PC-3 (cell line): ENCODE measurements at regions not wholly inside any gene's neighbourhood (a gene's known extent, or its start where the extent isn't known, plus 50 kb on each side); places are given as distances from the start of the nearest gene placed in this dataset.

Experiments used
- ATAC-seq: fragments of 200-7000 bp; cut with Tn5 transposase; 2 replicates; pipeline ENCODE4 v1.9.1; 2020; ENCODE audit warnings: mild to moderate bottlenecking, moderate library complexity
- BruUV-seq: library from RNA; stranded (reverse); fragments of 400-500 nt; replicated peaks from 2 replicates; lab custom pipeline; 2021; lab: Mats Ljungman, UMichigan
- CTCF ChIA-PET: fragments of 300-600 bp; sonication (Branson Sonifier 250); formaldehyde crosslinking; loops from one replicate; lab custom pipeline; 2022; ENCODE audit warnings: antibody characterized with exemption; lab: Charles Lee
- POLR2A ChIA-PET: fragments of 300-600 bp; sonication (Branson Sonifier 250); formaldehyde crosslinking; loops from one replicate; lab custom pipeline; 2022; ENCODE audit warnings: antibody characterized with exemption; ENCODE audit not compliant: unreplicated experiment; lab: Charles Lee
- DNase-seq: peaks from one replicate; pipeline ENCODE4 v3.0.0-alpha.2; 2015
- H2AFZ ChIP-seq: fragments of 300-600 bp; sonication (generic); 2 replicates; pipeline ENCODE4 v1.6.0; 2016; ENCODE audit warnings: antibody characterized with exemption, low read length
- H3F3A ChIP-seq: fragments of 300-600 bp; sonication (generic); one replicate; pipeline ENCODE4 v1.6.0; 2017; ENCODE audit warnings: antibody characterized with exemption, low read length, control low read depth, mild to moderate bottlenecking; ENCODE audit not compliant: unreplicated experiment
- H3K27ac ChIP-seq: fragments of 300-600 bp; sonication (generic); 2 replicates; pipeline ENCODE4 v1.5.1; 2016; ENCODE audit warnings: mild to moderate bottlenecking, low read length
- H3K27me3 ChIP-seq: fragments of 300-600 bp; sonication (generic); 2 replicates; pipeline ENCODE4 v1.6.1; 2016; ENCODE audit warnings: low read length, mixed read lengths
- H3K36me3 ChIP-seq: fragments of 300-600 bp; sonication (generic); 2 replicates; pipeline ENCODE4 v1.6.1; 2016; ENCODE audit warnings: low read depth, mixed run types, low read length, mixed read lengths
- H3K4me1 ChIP-seq: fragments of 300-600 bp; sonication (generic); 2 replicates; pipeline ENCODE4 v1.5.1; 2016; ENCODE audit warnings: low read length; ENCODE audit not compliant: insufficient read depth
- H3K4me2 ChIP-seq: fragments of 300-600 bp; sonication (generic); 2 replicates; pipeline ENCODE4 v1.6.0; 2016; ENCODE audit warnings: low read length
- H3K4me3 ChIP-seq: fragments of 300-600 bp; sonication (generic); 2 replicates; pipeline ENCODE4 v1.5.1; 2016; ENCODE audit warnings: mild to moderate bottlenecking, low read length, mixed read lengths
- H3K79me2 ChIP-seq: fragments of 300-600 bp; sonication (generic); 2 replicates; pipeline ENCODE4 v1.6.1; 2017; ENCODE audit warnings: low read length, mixed read lengths
- H3K9ac ChIP-seq: fragments of 300-600 bp; sonication (generic); 2 replicates; pipeline ENCODE4 v1.6.0; 2016; ENCODE audit warnings: mild to moderate bottlenecking, low read length
- H3K9me2 ChIP-seq: fragments of 300-600 bp; sonication (generic); replicated peaks from 2 replicates; pipeline ENCODE4 v1.6.1; 2016; ENCODE audit warnings: mixed run types, low read length, mixed read lengths
- H3K9me3 ChIP-seq: fragments of 300-600 bp; sonication (generic); 2 replicates; pipeline ENCODE4 v1.6.1; 2016; ENCODE audit warnings: low read length, mixed read lengths
- H4K20me1 ChIP-seq: fragments of 300-600 bp; sonication (generic); 2 replicates; pipeline ENCODE4 v1.6.1; 2016; ENCODE audit warnings: low read length, mixed read lengths
- EZH2 ChIP-seq: fragments of 300-600 bp; sonication (generic); IDR thresholded peaks from one replicate; pipeline ENCODE4 v1.6.1; 2017; ENCODE audit warnings: antibody characterized with exemption, mild to moderate bottlenecking, low read length; ENCODE audit not compliant: unreplicated experiment
- EZH2phosphoT487 ChIP-seq: fragments of 300-600 bp; sonication (generic); IDR thresholded peaks from 2 replicates; pipeline ENCODE4 v1.6.1; 2018; ENCODE audit warnings: mild to moderate bottlenecking, antibody characterized with exemption, low read length, borderline replicate concordance
- intact Hi-C: fragments of 100-400 bp; cut with micrococcal nuclease; formaldehyde crosslinking; loops from 2 replicates; pipeline ENCODE4 v1.9.0; 2023
- TF ChIP-seq, protein P1 (sequence below): fragments of 300-600 bp; sonication (generic); conservative IDR thresholded peaks from 2 replicates; pipeline ENCODE4 v1.5.1; 2017; ENCODE audit warnings: antibody characterized with exemption, low read depth, mild to moderate bottlenecking, low read length

- no peak overlapping the region for H2AFZ ChIP-seq
- intact Hi-C loops, result no loop called here
- no peaks in the 10 kb centered on the region for H3K79me2 ChIP-seq
- ATAC-seq (no peak), DNase-seq (no peak)
- H3K4me2 ChIP-seq, result 0 out of 2 replicates have a peak overlapping the region, but pooled peaks have one; percentile 67
- H3K9me2 ChIP-seq, result no peaks in the 10 kb centered on the region
- TF ChIP-seq, protein P1, sequence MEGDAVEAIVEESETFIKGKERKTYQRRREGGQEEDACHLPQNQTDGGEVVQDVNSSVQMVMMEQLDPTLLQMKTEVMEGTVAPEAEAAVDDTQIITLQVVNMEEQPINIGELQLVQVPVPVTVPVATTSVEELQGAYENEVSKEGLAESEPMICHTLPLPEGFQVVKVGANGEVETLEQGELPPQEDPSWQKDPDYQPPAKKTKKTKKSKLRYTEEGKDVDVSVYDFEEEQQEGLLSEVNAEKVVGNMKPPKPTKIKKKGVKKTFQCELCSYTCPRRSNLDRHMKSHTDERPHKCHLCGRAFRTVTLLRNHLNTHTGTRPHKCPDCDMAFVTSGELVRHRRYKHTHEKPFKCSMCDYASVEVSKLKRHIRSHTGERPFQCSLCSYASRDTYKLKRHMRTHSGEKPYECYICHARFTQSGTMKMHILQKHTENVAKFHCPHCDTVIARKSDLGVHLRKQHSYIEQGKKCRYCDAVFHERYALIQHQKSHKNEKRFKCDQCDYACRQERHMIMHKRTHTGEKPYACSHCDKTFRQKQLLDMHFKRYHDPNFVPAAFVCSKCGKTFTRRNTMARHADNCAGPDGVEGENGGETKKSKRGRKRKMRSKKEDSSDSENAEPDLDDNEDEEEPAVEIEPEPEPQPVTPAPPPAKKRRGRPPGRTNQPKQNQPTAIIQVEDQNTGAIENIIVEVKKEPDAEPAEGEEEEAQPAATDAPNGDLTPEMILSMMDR, result no peak
- TF ChIP-seq EZH2phosphoT487 (no peak), EZH2 (no peak)
- H3K4me3 ChIP-seq, result no peak overlapping the region
- no TSS peak for BruUV-seq
- H3K36me3 ChIP-seq, result no peaks in the 10 kb centered on the region
- peak overlapping the region; percentile 93; the same call in 1 of the 2 replicates for H3K27ac ChIP-seq
- CTCF ChIA-PET, result no interaction called here
- no peaks in the 10 kb centered on the region for H3K9me3 ChIP-seq
- no peaks in the 10 kb centered on the region for H3K27me3 ChIP-seq
- POLR2A ChIA-PET, result interaction anchor here (0.6 to 0.7 kb wide), 2 partner anchors 736 to 1624 kb away, joined by 4 to 5 read pairs; no protein-coding TSS in a partner anchor
- H3K9ac ChIP-seq, result no peak overlapping the region
- H3K4me1 ChIP-seq, result peaks cover 15% of the 10 kb centered on the region
- H4K20me1 ChIP-seq, result no peaks in the 10 kb centered on the region
- no peaks in the 10 kb centered on the region for H3F3A ChIP-seq
These were observed 161.1 kb upstream of the IRF2BP2 start for GRCh38 chr1:234770924-234771540.

GRCh38 chr1:234769986-234770795 is 160.2 kb upstream of the IRF2BP2 start:
- CTCF ChIA-PET, result no interaction called here
- intact Hi-C loops, result no loop called here
- no peak overlapping the region for H3K27ac ChIP-seq
- H3K9me3 ChIP-seq, result no peaks in the 10 kb centered on the region
- H3K27me3 ChIP-seq, result no peaks in the 10 kb centered on the region
- H3K9ac ChIP-seq, result no peak overlapping the region
- H3K79me2 ChIP-seq, result no peaks in the 10 kb centered on the region
- H4K20me1 ChIP-seq, result no peaks in the 10 kb centered on the region
- H3K4me1 ChIP-seq, result peaks cover 15% of the 10 kb centered on the region
- H2AFZ ChIP-seq, result no peak overlapping the region
- H3K4me2 ChIP-seq, result no peak overlapping the region
- POLR2A ChIA-PET, result interaction anchor here (0.6 kb wide), 1 partner anchor 1625 kb away, joined by 4 read pairs; no protein-coding TSS in a partner anchor
- H3K9me2 ChIP-seq, result no peaks in the 10 kb centered on the region
- no TSS peak for BruUV-seq
- no peaks in the 10 kb centered on the region for H3F3A ChIP-seq
- no peak for ATAC-seq
- no peak overlapping the region for H3K4me3 ChIP-seq
- TF ChIP-seq EZH2 (no peak), EZH2phosphoT487 (no peak)
- TF ChIP-seq, protein P1, result no peak
- no peak for DNase-seq
- no peaks in the 10 kb centered on the region for H3K36me3 ChIP-seq
